ENCODE measurements at regions not wholly inside any gene's neighbourhood (a gene's known extent, or its start where the extent isn't known, plus 50 kb on each side); places are given as distances from the start of the nearest gene placed in this dataset.

- H3K4me3 Mint-ChIP-seq, result no peak overlapping the region
- no peak for TF ChIP-seq CTCF (IDR thresholded peaks at IDR 0.05)
- no peak for DNase-seq
- no peaks in the 10 kb centered on the region for H3K36me3 Mint-ChIP-seq
- intact Hi-C loops (cut with micrococcal nuclease), result no loop called here
- no peak for ATAC-seq
- H3K4me1 Mint-ChIP-seq, result no peaks in the 10 kb centered on the region
- Histone ChIP-seq H3K4me3 (ENCODE audit: low read length) (no peak overlapping the region), H3K27me3 (ENCODE audit: control insufficient read depth, insufficient read depth, low read length) (no peaks in the 10 kb centered on the region), H3K27ac (ENCODE audit: low read length) (no peak overlapping the region), H3K4me1 (ENCODE audit: control insufficient read depth, insufficient read depth, low read length) (no peaks in the 10 kb centered on the region), H3K9me3 (ENCODE audit: control insufficient read depth, insufficient read depth, low read length) (no peaks in the 10 kb centered on the region), H3K36me3 (ENCODE audit: control insufficient read depth, insufficient read depth, low read length) (no peaks in the 10 kb centered on the region)
- H3K27ac Mint-ChIP-seq, result no peak overlapping the region
- H3K27me3 Mint-ChIP-seq (ENCODE audit: low read depth in 2 of 2), result no peaks in the 10 kb centered on the region
- H3K9me3 Mint-ChIP-seq, result peaks cover 7 to 13% of the 10 kb centered on the region in 2 donors
- WGBS (ENCODE audit: insufficient coverage), result 92% methylated on average over 1 of the region's 1 CpG
Measured at GRCh38 chr11:92623055-92623454, 346.4 kb upstream of the MTNR1B start.

GRCh38 chr11:92625894-92626293, 343.6 kb upstream of the MTNR1B start:
- no peaks in the 10 kb centered on the region for H3K27me3 ChIP-seq (ENCODE audit: control insufficient read depth, insufficient read depth, low read length)
- no peak for ATAC-seq
- 70% methylated on average over 1 of the region's 1 CpG for WGBS (ENCODE audit: insufficient coverage)
- H3K4me3 ChIP-seq (ENCODE audit: low read length), result no peak overlapping the region
- no peaks in the 10 kb centered on the region for H3K36me3 Mint-ChIP-seq
- H3K27me3 Mint-ChIP-seq (ENCODE audit: low read depth in 2 of 2), result no peaks in the 10 kb centered on the region
- intact Hi-C loops (cut with micrococcal nuclease), result no loop called here
- no peaks in the 10 kb centered on the region for H3K4me1 Mint-ChIP-seq
- H3K9me3 ChIP-seq (ENCODE audit: control insufficient read depth, insufficient read depth, low read length), result no peaks in the 10 kb centered on the region
- no peak overlapping the region for H3K4me3 Mint-ChIP-seq
- no peak for TF ChIP-seq CTCF (IDR thresholded peaks at IDR 0.05)
- no peak for DNase-seq
- H3K9me3 Mint-ChIP-seq, result peaks cover 9 to 20% of the 10 kb centered on the region in 2 donors
- no peak overlapping the region for H3K27ac ChIP-seq (ENCODE audit: low read length)
- no peaks in the 10 kb centered on the region for H3K4me1 ChIP-seq (ENCODE audit: control insufficient read depth, insufficient read depth, low read length)
- H3K36me3 ChIP-seq (ENCODE audit: control insufficient read depth, insufficient read depth, low read length), result no peaks in the 10 kb centered on the region
- H3K27ac Mint-ChIP-seq, result no peak overlapping the region

- Mint-ChIP-seq H3K4me1 (no peaks in the 10 kb centered on the region), H3K4me3 (no peak overlapping the region), H3K27ac (no peak overlapping the region), H3K9me3 (peaks cover 9 to 21% of the 10 kb centered on the region in 2 donors), H3K36me3 (no peaks in the 10 kb centered on the region), H3K27me3 (ENCODE audit: low read depth in 2 of 2) (no peaks in the 10 kb centered on the region)
- intact Hi-C loops (cut with micrococcal nuclease), result no loop called here
- no peak for TF ChIP-seq CTCF (IDR thresholded peaks at IDR 0.05)
- H3K4me1 ChIP-seq (ENCODE audit: control insufficient read depth, insufficient read depth, low read length), result no peaks in the 10 kb centered on the region
- ATAC-seq (no peak), DNase-seq (no peak)
- no peak overlapping the region for H3K4me3 ChIP-seq (ENCODE audit: low read length)
- no CpG with 5 or more reads among the region's 1 CpG for WGBS (ENCODE audit: insufficient coverage)
- H3K36me3 ChIP-seq (ENCODE audit: control insufficient read depth, insufficient read depth, low read length), result no peaks in the 10 kb centered on the region
- H3K27me3 ChIP-seq (ENCODE audit: control insufficient read depth, insufficient read depth, low read length), result no peaks in the 10 kb centered on the region
- no peaks in the 10 kb centered on the region for H3K9me3 ChIP-seq (ENCODE audit: control insufficient read depth, insufficient read depth, low read length)
- no peak overlapping the region for H3K27ac ChIP-seq (ENCODE audit: low read length)
Measured at GRCh38 chr11:92626624-92627023, 342.8 kb upstream of the MTNR1B start.

- Mint-ChIP-seq H3K4me3 (no peak overlapping the region), H3K36me3 (no peaks in the 10 kb centered on the region), H3K9me3 (peaks cover 8 to 21% of the 10 kb centered on the region in 2 donors), H3K4me1 (no peaks in the 10 kb centered on the region), H3K27ac (no peak overlapping the region), H3K27me3 (ENCODE audit: low read depth in 2 of 2) (no peaks in the 10 kb centered on the region)
- Histone ChIP-seq H3K27me3 (ENCODE audit: control insufficient read depth, insufficient read depth, low read length) (no peaks in the 10 kb centered on the region), H3K4me3 (ENCODE audit: low read length) (no peak overlapping the region), H3K27ac (ENCODE audit: low read length) (no peak overlapping the region), H3K36me3 (ENCODE audit: control insufficient read depth, insufficient read depth, low read length) (no peaks in the 10 kb centered on the region), H3K9me3 (ENCODE audit: control insufficient read depth, insufficient read depth, low read length) (no peaks in the 10 kb centered on the region), H3K4me1 (ENCODE audit: control insufficient read depth, insufficient read depth, low read length) (no peaks in the 10 kb centered on the region)
- no peak for ATAC-seq
- WGBS (ENCODE audit: insufficient coverage), result 91% methylated on average over 7 of the region's 7 CpGs
- intact Hi-C loops (cut with micrococcal nuclease), result no loop called here
- no peak for TF ChIP-seq CTCF (IDR thresholded peaks at IDR 0.05)
- no peak for DNase-seq
Measured at GRCh38 chr11:92627615-92628256, 341.7 kb upstream of the MTNR1B start.
